Uterus (tissue), 3 donors: ENCODE measurements at regions not wholly inside any gene's neighbourhood (a gene's known extent, or its start where the extent isn't known, plus 50 kb on each side); places are given as distances from the start of the nearest gene placed in this dataset.

Experiments used
- DNase-seq, 2 donors: peaks; one replicate each; pipeline ENCODE4 v3.0.0-alpha.2; 2019 to 2020
- H3K27ac ChIP-seq, 2 donors: fragments of 200-600 bp; sonication (generic); 1 replicate in 1 of 2; 2 replicates in 1 of 2; pipeline ENCODE4 v1.5.1; 2016 to 2018
- H3K27me3 ChIP-seq, 2 donors: fragments of 200-600 bp; sonication (generic); one replicate each; pipeline ENCODE4 v1.5.1; 2018 to 2019; ENCODE audit warnings: control low read depth in 1 of 2
- H3K36me3 ChIP-seq, 2 donors: fragments of 200-600 bp; sonication (generic); one replicate each; pipeline ENCODE4 v1.5.1; 2019; ENCODE audit warnings: control low read depth in 1 of 2
- H3K4me1 ChIP-seq, 2 donors: fragments of 200-600 bp; sonication (generic); one replicate each; pipeline ENCODE4 v1.5.1; 2018 to 2019; ENCODE audit warnings: control low read depth in 1 of 2
- H3K4me3 ChIP-seq, 2 donors: fragments of 200-600 bp; sonication (generic); 1 replicate in 1 of 2; 2 replicates in 1 of 2; pipeline ENCODE4 v1.5.1; 2018 to 2019; ENCODE audit warnings: mild to moderate bottlenecking in 1 of 2
- H3K9me3 ChIP-seq, 2 donors: fragments of 200-600 bp; sonication (generic); one replicate each; pipeline ENCODE4 v1.5.1; 2019; ENCODE audit warnings: control low read depth in 1 of 2
- POLR2A ChIP-seq, 2 donors: fragments of 450-650 bp; IDR thresholded peaks; one replicate each; pipeline ENCODE4 v1.6.1; 2016; ENCODE audit warnings: antibody characterized with exemption in 2 of 2, mild to moderate bottlenecking in 1 of 2, moderate library complexity in 1 of 2
- intact Hi-C: fragments of 100-400 bp; cut with DNase I; formaldehyde crosslinking; loops from one replicate; pipeline ENCODE4 v1.15.1; 2023; ENCODE audit warnings: low total_unique reads
- TF ChIP-seq, protein P1 (sequence below), 4 experiments: fragments of 200-600 bp in 2 of 4; fragments of 450-650 bp in 2 of 4; sonication (generic) in 2 of 4; IDR thresholded peaks; one replicate each; pipeline ENCODE4 v1.5.1; 2016 to 2019; ENCODE audit warnings: antibody characterized with exemption in 4 of 4, mild to moderate bottlenecking in 2 of 4, moderate library complexity in 1 of 4
- donor health status: DM: yes; HTN: yes; CAD: no.

DNA sequence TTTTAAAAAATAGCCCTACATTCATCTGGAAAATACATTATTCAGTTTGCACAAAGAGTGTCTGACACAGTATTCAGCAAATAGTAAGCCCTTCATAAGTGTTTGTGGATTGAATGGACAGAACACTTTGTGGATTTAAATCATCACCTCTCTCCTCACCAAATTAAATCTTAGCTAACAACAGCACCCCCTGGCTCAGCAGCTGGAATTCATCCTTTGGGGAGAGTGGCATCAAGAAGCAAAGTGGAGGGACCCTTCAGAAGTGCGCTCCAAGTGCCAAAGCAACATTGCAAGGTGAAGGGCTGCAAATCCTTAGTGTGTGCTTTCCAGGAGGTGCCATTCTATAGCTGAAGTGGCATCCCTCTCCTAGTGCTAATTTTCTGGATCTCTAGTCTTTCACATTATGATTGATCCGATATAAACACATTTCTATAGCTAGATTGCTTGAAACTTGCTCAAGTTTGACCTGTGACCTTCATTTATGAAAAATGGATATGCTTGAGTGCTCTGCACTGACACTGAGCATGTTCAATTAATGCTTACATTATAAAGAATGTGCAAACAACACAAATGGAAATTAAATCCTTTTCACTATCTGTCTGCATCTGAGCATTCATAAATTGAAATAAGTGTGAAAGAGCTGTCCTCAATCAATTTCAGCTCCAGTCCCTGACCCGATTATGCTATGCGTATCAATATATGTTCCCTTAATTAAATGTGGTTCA lies 891.7 kb downstream of the C6orf118 start:
- H3K27ac ChIP-seq: no peak overlapping the region
- H3K9me3 ChIP-seq: no peaks in the 10 kb centered on the region
- no peaks in the 10 kb centered on the region for H3K36me3 ChIP-seq
- no peaks in the 10 kb centered on the region for H3K4me1 ChIP-seq
- no peak for DNase-seq
- no peak overlapping the region for H3K4me3 ChIP-seq
- TF ChIP-seq POLR2A (IDR thresholded peaks at IDR 0.05): no peak
- TF ChIP-seq, protein P1, sequence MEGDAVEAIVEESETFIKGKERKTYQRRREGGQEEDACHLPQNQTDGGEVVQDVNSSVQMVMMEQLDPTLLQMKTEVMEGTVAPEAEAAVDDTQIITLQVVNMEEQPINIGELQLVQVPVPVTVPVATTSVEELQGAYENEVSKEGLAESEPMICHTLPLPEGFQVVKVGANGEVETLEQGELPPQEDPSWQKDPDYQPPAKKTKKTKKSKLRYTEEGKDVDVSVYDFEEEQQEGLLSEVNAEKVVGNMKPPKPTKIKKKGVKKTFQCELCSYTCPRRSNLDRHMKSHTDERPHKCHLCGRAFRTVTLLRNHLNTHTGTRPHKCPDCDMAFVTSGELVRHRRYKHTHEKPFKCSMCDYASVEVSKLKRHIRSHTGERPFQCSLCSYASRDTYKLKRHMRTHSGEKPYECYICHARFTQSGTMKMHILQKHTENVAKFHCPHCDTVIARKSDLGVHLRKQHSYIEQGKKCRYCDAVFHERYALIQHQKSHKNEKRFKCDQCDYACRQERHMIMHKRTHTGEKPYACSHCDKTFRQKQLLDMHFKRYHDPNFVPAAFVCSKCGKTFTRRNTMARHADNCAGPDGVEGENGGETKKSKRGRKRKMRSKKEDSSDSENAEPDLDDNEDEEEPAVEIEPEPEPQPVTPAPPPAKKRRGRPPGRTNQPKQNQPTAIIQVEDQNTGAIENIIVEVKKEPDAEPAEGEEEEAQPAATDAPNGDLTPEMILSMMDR (IDR thresholded peaks at IDR 0.05): no peak
- intact Hi-C loops: no loop called here
- H3K27me3 ChIP-seq: no peaks in the 10 kb centered on the region

DNA sequence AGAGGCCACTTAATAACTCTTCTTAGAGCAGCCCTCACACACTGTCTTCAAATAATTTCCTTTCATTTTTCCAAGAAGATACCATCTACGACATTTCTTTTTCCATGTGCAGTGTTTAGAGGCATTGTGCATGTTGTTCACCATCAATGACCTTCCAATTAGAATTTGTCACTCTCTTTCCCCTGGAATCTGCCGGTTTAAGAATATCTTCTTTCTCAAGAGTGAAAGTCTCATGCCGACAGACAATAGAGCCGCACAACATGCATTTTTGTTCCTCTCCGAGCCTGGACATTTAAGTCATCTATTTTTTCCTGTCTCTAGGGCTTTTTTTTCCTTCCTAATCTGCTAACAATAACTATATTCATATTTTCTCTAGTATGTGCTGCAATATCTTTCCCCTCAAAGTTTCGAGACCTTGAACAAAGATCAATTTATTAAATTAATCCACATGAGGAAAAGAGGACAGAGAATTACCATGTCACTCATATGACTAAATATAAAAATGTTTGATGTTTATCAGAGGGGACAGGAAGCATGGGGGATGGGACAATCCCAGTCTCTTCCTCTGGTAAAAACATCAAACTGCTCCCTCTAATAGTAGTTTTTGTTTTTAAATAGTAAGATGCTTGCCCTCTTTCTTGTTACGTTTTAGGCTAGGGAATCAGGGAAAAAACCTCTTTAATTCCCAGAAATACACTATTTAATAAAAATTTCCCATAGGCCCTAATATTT lies 893.4 kb downstream of the C6orf118 start:
- intact Hi-C loops: no loop called here
- no peak for DNase-seq
- H3K27ac ChIP-seq: no peak overlapping the region
- no peaks in the 10 kb centered on the region for H3K4me1 ChIP-seq
- no peaks in the 10 kb centered on the region for H3K9me3 ChIP-seq
- H3K27me3 ChIP-seq: no peaks in the 10 kb centered on the region
- H3K36me3 ChIP-seq: no peaks in the 10 kb centered on the region
- no peak overlapping the region for H3K4me3 ChIP-seq
- TF ChIP-seq POLR2A (IDR thresholded peaks at IDR 0.05): no peak
- TF ChIP-seq, protein P1 (IDR thresholded peaks at IDR 0.05): no peak

DNA sequence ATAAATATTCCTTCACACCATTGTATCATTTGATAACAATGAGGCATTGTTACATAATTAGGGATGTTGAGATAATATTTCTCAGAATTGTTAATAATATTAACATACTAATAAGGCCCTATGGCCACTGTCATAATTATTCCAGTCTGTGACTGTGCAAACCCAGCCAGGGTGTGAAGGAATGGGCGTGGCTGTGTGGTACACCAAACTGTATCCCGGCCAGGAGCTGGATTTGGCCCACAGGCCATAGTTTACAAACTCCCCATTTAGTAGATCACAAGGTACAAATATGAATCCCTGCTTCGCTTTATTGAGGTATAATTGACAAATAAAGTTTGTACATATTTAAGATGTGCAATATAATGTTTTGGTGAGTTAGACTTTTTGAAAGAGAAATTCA lies 894.7 kb downstream of the C6orf118 start:
- Histone ChIP-seq H3K27ac (no peak overlapping the region), H3K27me3 (no peaks in the 10 kb centered on the region), H3K36me3 (no peaks in the 10 kb centered on the region), H3K4me3 (no peak overlapping the region), H3K4me1 (no peaks in the 10 kb centered on the region), H3K9me3 (no peaks in the 10 kb centered on the region)
- intact Hi-C loops: no loop called here
- no peak for DNase-seq
- TF ChIP-seq, protein P1 (IDR thresholded peaks at IDR 0.05): no peak
- no peak for TF ChIP-seq POLR2A (IDR thresholded peaks at IDR 0.05)

DNA sequence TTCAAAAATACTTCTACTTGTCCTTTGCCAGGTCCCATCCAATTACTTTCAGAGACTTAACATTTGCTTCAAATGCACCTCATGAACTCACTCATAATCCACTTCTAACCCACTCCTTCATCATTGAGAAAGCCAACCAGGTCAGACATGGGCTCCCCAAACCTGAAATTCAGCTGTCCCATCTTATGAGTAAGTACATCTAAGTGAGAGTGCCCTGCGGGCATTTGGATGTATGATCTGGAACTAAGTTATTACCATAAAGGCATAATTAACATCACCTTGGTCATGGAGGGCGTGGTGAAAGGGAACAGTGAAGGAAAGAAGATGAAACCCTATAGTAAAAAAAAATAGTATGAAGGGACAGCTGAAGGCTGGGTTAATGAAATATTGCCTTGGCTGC lies 896.8 kb downstream of the C6orf118 start:
- Histone ChIP-seq H3K4me3 (no peak overlapping the region), H3K9me3 (no peaks in the 10 kb centered on the region), H3K27ac (no peak overlapping the region), H3K4me1 (no peaks in the 10 kb centered on the region), H3K36me3 (no peaks in the 10 kb centered on the region), H3K27me3 (no peaks in the 10 kb centered on the region)
- TF ChIP-seq POLR2A (IDR thresholded peaks at IDR 0.05): no peak
- TF ChIP-seq, protein P1 (IDR thresholded peaks at IDR 0.05): no peak
- DNase-seq: no peak
- intact Hi-C loops: no loop called here

DNA sequence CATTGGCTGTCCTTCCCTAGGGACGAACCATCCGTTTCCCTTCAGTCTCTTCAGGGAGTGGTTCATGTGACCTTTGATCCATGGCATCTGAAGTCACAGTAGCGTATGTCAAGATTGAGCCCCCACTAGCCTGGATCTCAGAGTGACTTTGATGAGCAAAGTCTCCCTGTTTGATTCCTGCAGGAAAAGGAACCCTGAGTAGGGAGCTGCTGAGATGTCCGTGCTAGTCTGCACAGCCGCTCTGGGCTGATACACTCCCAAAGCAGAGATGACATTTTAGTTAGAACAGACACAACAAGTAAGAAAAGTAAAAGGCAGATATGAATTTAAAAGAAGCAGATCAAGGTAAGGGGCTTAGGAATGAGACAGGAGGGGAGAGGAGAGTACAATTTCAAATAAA lies 899.4 kb downstream of the C6orf118 start:
- TF ChIP-seq POLR2A (IDR thresholded peaks at IDR 0.05): no peak
- TF ChIP-seq, protein P1 (IDR thresholded peaks at IDR 0.05): no peak
- Histone ChIP-seq H3K27ac (no peak overlapping the region), H3K4me3 (no peak overlapping the region), H3K9me3 (no peaks in the 10 kb centered on the region), H3K4me1 (no peaks in the 10 kb centered on the region), H3K27me3 (peaks cover 0 to 4% of the 10 kb centered on the region in 2 donors), H3K36me3 (no peaks in the 10 kb centered on the region)
- DNase-seq: no peak
- intact Hi-C loops: no loop called here
